ENCODE measurements at regions not wholly inside any gene's neighbourhood (a gene's known extent, or its start where the extent isn't known, plus 50 kb on each side); places are given as distances from the start of the nearest gene placed in this dataset.

- ATAC-seq (no peak), DNase-seq (ENCODE audit: low spot score in 2 of 2) (no peak)
- no peaks in the 10 kb centered on the region for H3K9me3 Mint-ChIP-seq
- no peak overlapping the region for H3K27ac Mint-ChIP-seq
- H3K36me3 Mint-ChIP-seq: no peaks in the 10 kb centered on the region
Measured at GRCh38 chr13:77397636-77398035, 70.7 kb upstream of the MYCBP2 start.

GRCh38 chr13:77391475-77391874 is 64.6 kb upstream of the MYCBP2 start:
- Mint-ChIP-seq H3K9me3 (no peaks in the 10 kb centered on the region), H3K36me3 (no peaks in the 10 kb centered on the region), H3K27ac (no peak overlapping the region)
- ATAC-seq (no peak), DNase-seq (ENCODE audit: low spot score in 2 of 2) (no peak)

- DNase-seq (ENCODE audit: low spot score in 2 of 2): no peak
- Mint-ChIP-seq H3K27ac (no peak overlapping the region), H3K9me3 (no peaks in the 10 kb centered on the region), H3K36me3 (no peaks in the 10 kb centered on the region)
- ATAC-seq: no peak
Measured at GRCh38 chr13:77390391-77390790, 63.5 kb upstream of the MYCBP2 start.

- H3K27ac Mint-ChIP-seq: no peak overlapping the region
- H3K9me3 Mint-ChIP-seq: no peaks in the 10 kb centered on the region
- ATAC-seq (peak in 1 of 2 donors; percentile 79), DNase-seq (ENCODE audit: low spot score in 2 of 2) (no peak)
- no peaks in the 10 kb centered on the region for H3K36me3 Mint-ChIP-seq
Measured at GRCh38 chr13:77389625-77390000, 62.7 kb upstream of the MYCBP2 start.

GRCh38 chr13:77388944-77389624 is 62.2 kb upstream of the MYCBP2 start:
- H3K9me3 Mint-ChIP-seq: no peaks in the 10 kb centered on the region
- H3K27ac Mint-ChIP-seq: no peak overlapping the region
- H3K36me3 Mint-ChIP-seq: no peaks in the 10 kb centered on the region
- ATAC-seq (peak; percentile 7 to 53), DNase-seq (ENCODE audit: low spot score in 2 of 2) (no peak)

- Mint-ChIP-seq H3K27ac (no peak overlapping the region), H3K9me3 (no peaks in the 10 kb centered on the region), H3K36me3 (no peaks in the 10 kb centered on the region)
- DNase-seq (ENCODE audit: low spot score in 2 of 2): no peak
- ATAC-seq: no peak
Measured at GRCh38 chr13:77387607-77388200, 60.8 kb upstream of the MYCBP2 start.

- Mint-ChIP-seq H3K36me3 (no peaks in the 10 kb centered on the region), H3K27ac (no peak overlapping the region)
- ATAC-seq: peak; percentile 34 to 73
Measured at GRCh38 chr13:77386880-77387606, 60.1 kb upstream of the MYCBP2 start.

GRCh38 chr13:77386046-77386445 is 59.2 kb upstream of the MYCBP2 start:
- H3K9me3 Mint-ChIP-seq: no peaks in the 10 kb centered on the region
- no peak for DNase-seq (ENCODE audit: low spot score in 2 of 2)
- H3K36me3 Mint-ChIP-seq: no peaks in the 10 kb centered on the region
- ATAC-seq: no peak
- H3K27ac Mint-ChIP-seq: no peak overlapping the region

More at GRCh38 chr13:77386880-77387606, 60.1 kb upstream of the MYCBP2 start:
- no peaks in the 10 kb centered on the region for H3K9me3 Mint-ChIP-seq
- no peak for DNase-seq (ENCODE audit: low spot score in 2 of 2)

GRCh38 chr13:77384999-77385398 is 58.1 kb upstream of the MYCBP2 start:
- no peak for DNase-seq (ENCODE audit: low spot score in 2 of 2)
- no peak for ATAC-seq
- no peaks in the 10 kb centered on the region for H3K9me3 Mint-ChIP-seq
- no peak overlapping the region for H3K27ac Mint-ChIP-seq
- no peaks in the 10 kb centered on the region for H3K36me3 Mint-ChIP-seq

GRCh38 chr13:77383097-77383496 is 56.2 kb upstream of the MYCBP2 start:
- DNase-seq (ENCODE audit: low spot score in 2 of 2) (no peak), ATAC-seq (no peak)
- Mint-ChIP-seq H3K27ac (no peak overlapping the region), H3K9me3 (no peaks in the 10 kb centered on the region), H3K36me3 (no peaks in the 10 kb centered on the region)

GRCh38 chr13:77381059-77381458 is 54.2 kb upstream of the MYCBP2 start:
- no peak for ATAC-seq
- no peaks in the 10 kb centered on the region for H3K36me3 Mint-ChIP-seq
- H3K9me3 Mint-ChIP-seq: no peaks in the 10 kb centered on the region
- DNase-seq (ENCODE audit: low spot score in 2 of 2): no peak
- H3K27ac Mint-ChIP-seq: no peak overlapping the region

- ATAC-seq: no peak
- no peak overlapping the region for H3K27ac Mint-ChIP-seq
- no peak for DNase-seq (ENCODE audit: low spot score in 2 of 2)
- no peaks in the 10 kb centered on the region for H3K9me3 Mint-ChIP-seq
- no peaks in the 10 kb centered on the region for H3K36me3 Mint-ChIP-seq
Measured at GRCh38 chr13:77379508-77379907, 52.6 kb upstream of the MYCBP2 start.

- Mint-ChIP-seq H3K9me3 (no peaks in the 10 kb centered on the region), H3K27ac (no peak overlapping the region), H3K36me3 (no peaks in the 10 kb centered on the region)
- ATAC-seq (no peak), DNase-seq (ENCODE audit: low spot score in 2 of 2) (no peak)
Measured at GRCh38 chr13:77378662-77379061, 51.8 kb upstream of the MYCBP2 start.

GRCh38 chr13:77377016-77377415 is 50.1 kb upstream of the MYCBP2 start:
- Mint-ChIP-seq H3K36me3 (no peaks in the 10 kb centered on the region), H3K27ac (no peak overlapping the region), H3K9me3 (no peaks in the 10 kb centered on the region)
- DNase-seq (ENCODE audit: low spot score in 2 of 2) (no peak), ATAC-seq (no peak)
